ENCODE measurements at regions not wholly inside any gene's neighbourhood (a gene's known extent, or its start where the extent isn't known, plus 50 kb on each side); places are given as distances from the start of the nearest gene placed in this dataset.

GRCh38 chr10:15442056-15442455 is 71.0 kb upstream of the FAM171A1 start:
- no peak overlapping the region for H3K4me2 ChIP-seq (ENCODE audit: low read length)
- no peak overlapping the region for H2BK5ac ChIP-seq (ENCODE audit: low read depth, low read length, poor library complexity)
- no peak overlapping the region for H3K18ac ChIP-seq (ENCODE audit: low read length)
- no CpG with 5 or more reads among the region's 14 CpGs for WGBS (ENCODE audit: extremely low coverage, insufficient coverage, insufficient read length)
- no peak for DNase-seq
- peaks cover 3 to 4% of the 10 kb centered on the region in 2 experiments for H3K4me1 ChIP-seq (ENCODE audit: control insufficient read depth in 1 of 2, insufficient read depth in 2 of 2, low read length in 2 of 2)
- no peaks in the 10 kb centered on the region for H3K27me3 ChIP-seq (ENCODE audit: insufficient read depth, low read length)
- H2BK120ac ChIP-seq (ENCODE audit: insufficient read depth, low read length, poor library complexity), result no peak overlapping the region
- no peak overlapping the region for H4K12ac ChIP-seq (ENCODE audit: low read depth, low read length)
- H3K4ac ChIP-seq (ENCODE audit: low read depth, low read length), result no peak overlapping the region
- H3K9me3 ChIP-seq (ENCODE audit: insufficient read depth, low read depth, low read length), result no peaks in the 10 kb centered on the region
- no peak overlapping the region for H3K4me3 ChIP-seq (ENCODE audit: low read depth, low read length)
- no peak overlapping the region for H3K14ac ChIP-seq (ENCODE audit: low read length)
- no peak overlapping the region for H4K91ac ChIP-seq (ENCODE audit: low read depth, low read length)
- H3K9ac ChIP-seq (ENCODE audit: low read length), result no peak overlapping the region
- H2AFZ ChIP-seq (ENCODE audit: insufficient read depth, low read length, poor library complexity), result no peak overlapping the region
- no peak overlapping the region for H4K8ac ChIP-seq (ENCODE audit: low read depth, low read length)
- H3K79me1 ChIP-seq (ENCODE audit: low read length), result peaks cover 4% of the 10 kb centered on the region
- H2AK5ac ChIP-seq (ENCODE audit: low read length), result no peak overlapping the region
- H2BK12ac ChIP-seq (ENCODE audit: low read length), result no peak overlapping the region
- H3K23ac ChIP-seq (ENCODE audit: low read length), result no peak overlapping the region
- H3K36me3 ChIP-seq (ENCODE audit: control insufficient read depth in 1 of 2, insufficient read depth in 2 of 2, low read length in 2 of 2), result no peaks in the 10 kb centered on the region
- H3K79me2 ChIP-seq (ENCODE audit: control insufficient read depth, insufficient read depth, low read length, poor library complexity), result no peaks in the 10 kb centered on the region
- H3K27ac ChIP-seq (ENCODE audit: low read depth, low read length), result no peak overlapping the region

GRCh38 chr10:15440204-15440711 is 69.2 kb upstream of the FAM171A1 start:
- H3K36me3 ChIP-seq (ENCODE audit: control insufficient read depth in 1 of 2, insufficient read depth in 2 of 2, low read length in 2 of 2), result no peaks in the 10 kb centered on the region
- no peak overlapping the region for H3K18ac ChIP-seq (ENCODE audit: low read length)
- H3K4me3 ChIP-seq (ENCODE audit: low read depth, low read length), result peak overlapping the region; percentile 20
- DNase-seq, result no peak
- no peak overlapping the region for H2AK5ac ChIP-seq (ENCODE audit: low read length)
- H3K23ac ChIP-seq (ENCODE audit: low read length), result no peak overlapping the region
- no peak overlapping the region for H3K4ac ChIP-seq (ENCODE audit: low read depth, low read length)
- H3K9me3 ChIP-seq (ENCODE audit: insufficient read depth, low read depth, low read length), result no peaks in the 10 kb centered on the region
- H3K4me2 ChIP-seq (ENCODE audit: low read length), result no peak overlapping the region
- no peak overlapping the region for H2BK5ac ChIP-seq (ENCODE audit: low read depth, low read length, poor library complexity)
- H3K4me1 ChIP-seq (ENCODE audit: control insufficient read depth in 1 of 2, insufficient read depth in 2 of 2, low read length in 2 of 2), result peaks cover 3 to 4% of the 10 kb centered on the region in 2 experiments
- H3K27ac ChIP-seq (ENCODE audit: low read depth, low read length), result no peak overlapping the region
- H2BK12ac ChIP-seq (ENCODE audit: low read length), result no peak overlapping the region
- no peaks in the 10 kb centered on the region for H3K79me2 ChIP-seq (ENCODE audit: control insufficient read depth, insufficient read depth, low read length, poor library complexity)
- no CpG with 5 or more reads among the region's 9 CpGs for WGBS (ENCODE audit: extremely low coverage, insufficient coverage, insufficient read length)
- H4K8ac ChIP-seq (ENCODE audit: low read depth, low read length), result no peak overlapping the region
- H3K9ac ChIP-seq (ENCODE audit: low read length), result no peak overlapping the region
- no peak overlapping the region for H2AFZ ChIP-seq (ENCODE audit: insufficient read depth, low read length, poor library complexity)
- H3K27me3 ChIP-seq (ENCODE audit: insufficient read depth, low read length), result no peaks in the 10 kb centered on the region
- H4K12ac ChIP-seq (ENCODE audit: low read depth, low read length), result no peak overlapping the region
- H2BK120ac ChIP-seq (ENCODE audit: insufficient read depth, low read length, poor library complexity), result no peak overlapping the region
- H3K14ac ChIP-seq (ENCODE audit: low read length), result no peak overlapping the region
- H4K91ac ChIP-seq (ENCODE audit: low read depth, low read length), result no peak overlapping the region
- H3K79me1 ChIP-seq (ENCODE audit: low read length), result peaks cover 4% of the 10 kb centered on the region

GRCh38 chr10:15439341-15439842 is 68.3 kb upstream of the FAM171A1 start:
- no peak for DNase-seq
- peak overlapping the region; percentile 40 for H3K4me2 ChIP-seq (ENCODE audit: low read length)
- no CpG with 5 or more reads among the region's 12 CpGs for WGBS (ENCODE audit: extremely low coverage, insufficient coverage, insufficient read length)
- no peaks in the 10 kb centered on the region for H3K36me3 ChIP-seq (ENCODE audit: control insufficient read depth in 1 of 2, insufficient read depth in 2 of 2, low read length in 2 of 2)
- H2BK12ac ChIP-seq (ENCODE audit: low read length), result no peak overlapping the region
- no peak overlapping the region for H3K4ac ChIP-seq (ENCODE audit: low read depth, low read length)
- H4K8ac ChIP-seq (ENCODE audit: low read depth, low read length), result peak overlapping the region; percentile 35
- H4K91ac ChIP-seq (ENCODE audit: low read depth, low read length), result peak overlapping the region; percentile 34
- no peak overlapping the region for H2BK120ac ChIP-seq (ENCODE audit: insufficient read depth, low read length, poor library complexity)
- no peak overlapping the region for H3K4me3 ChIP-seq (ENCODE audit: low read depth, low read length)
- H4K12ac ChIP-seq (ENCODE audit: low read depth, low read length), result no peak overlapping the region
- H3K27ac ChIP-seq (ENCODE audit: low read depth, low read length), result peak overlapping the region; percentile 12
- peak overlapping the region; percentile 62 for H2AFZ ChIP-seq (ENCODE audit: insufficient read depth, low read length, poor library complexity)
- H3K4me1 ChIP-seq (ENCODE audit: control insufficient read depth in 1 of 2, insufficient read depth in 2 of 2, low read length in 2 of 2), result peaks cover 3 to 5% of the 10 kb centered on the region in 2 experiments
- H3K23ac ChIP-seq (ENCODE audit: low read length), result no peak overlapping the region
- no peaks in the 10 kb centered on the region for H3K9me3 ChIP-seq (ENCODE audit: insufficient read depth, low read depth, low read length)
- peaks cover 4% of the 10 kb centered on the region for H3K79me1 ChIP-seq (ENCODE audit: low read length)
- H3K27me3 ChIP-seq (ENCODE audit: insufficient read depth, low read length), result no peaks in the 10 kb centered on the region
- no peak overlapping the region for H3K18ac ChIP-seq (ENCODE audit: low read length)
- no peak overlapping the region for H3K9ac ChIP-seq (ENCODE audit: low read length)
- no peaks in the 10 kb centered on the region for H3K79me2 ChIP-seq (ENCODE audit: control insufficient read depth, insufficient read depth, low read length, poor library complexity)
- no peak overlapping the region for H3K14ac ChIP-seq (ENCODE audit: low read length)
- H2AK5ac ChIP-seq (ENCODE audit: low read length), result no peak overlapping the region
- no peak overlapping the region for H2BK5ac ChIP-seq (ENCODE audit: low read depth, low read length, poor library complexity)

- Histone ChIP-seq H2AK5ac (ENCODE audit: low read length) (no peak overlapping the region), H3K4ac (ENCODE audit: low read depth, low read length) (no peak overlapping the region), H3K27me3 (ENCODE audit: insufficient read depth, low read length) (no peaks in the 10 kb centered on the region), H3K4me3 (ENCODE audit: low read depth, low read length) (no peak overlapping the region), H4K8ac (ENCODE audit: low read depth, low read length) (no peak overlapping the region), H2BK5ac (ENCODE audit: low read depth, low read length, poor library complexity) (no peak overlapping the region), H3K9ac (ENCODE audit: low read length) (no peak overlapping the region), H3K4me1 (ENCODE audit: control insufficient read depth in 1 of 2, insufficient read depth in 2 of 2, low read length in 2 of 2) (peaks cover 2 to 4% of the 10 kb centered on the region in 2 experiments), H3K18ac (ENCODE audit: low read length) (no peak overlapping the region), H3K27ac (ENCODE audit: low read depth, low read length) (no peak overlapping the region), H3K79me2 (ENCODE audit: control insufficient read depth, insufficient read depth, low read length, poor library complexity) (no peaks in the 10 kb centered on the region), H3K36me3 (ENCODE audit: control insufficient read depth in 1 of 2, insufficient read depth in 2 of 2, low read length in 2 of 2) (no peaks in the 10 kb centered on the region), H2AFZ (ENCODE audit: insufficient read depth, low read length, poor library complexity) (no peak overlapping the region), H3K14ac (ENCODE audit: low read length) (no peak overlapping the region), H4K91ac (ENCODE audit: low read depth, low read length) (no peak overlapping the region), H3K4me2 (ENCODE audit: low read length) (no peak overlapping the region), H3K79me1 (ENCODE audit: low read length) (peaks cover 4% of the 10 kb centered on the region), H2BK12ac (ENCODE audit: low read length) (no peak overlapping the region), H4K12ac (ENCODE audit: low read depth, low read length) (no peak overlapping the region), H3K9me3 (ENCODE audit: insufficient read depth, low read depth, low read length) (no peaks in the 10 kb centered on the region), H2BK120ac (ENCODE audit: insufficient read depth, low read length, poor library complexity) (no peak overlapping the region), H3K23ac (ENCODE audit: low read length) (no peak overlapping the region)
- no CpG with 5 or more reads among the region's 5 CpGs for WGBS (ENCODE audit: extremely low coverage, insufficient coverage, insufficient read length)
- DNase-seq, result no peak
These were observed 65.6 kb upstream of the FAM171A1 start for GRCh38 chr10:15436696-15437095.
